HEK293 (cell line): ENCODE measurements at regions not wholly inside any gene's neighbourhood (a gene's known extent, or its start where the extent isn't known, plus 50 kb on each side); places are given as distances from the start of the nearest gene placed in this dataset.

Experiments
- CTCF ChIA-PET: fragments of 350-600 bp; formaldehyde crosslinking; extraction: SDS; loops from one replicate; lab custom pipeline; 2021; ENCODE audit warnings: antibody characterized with exemption; lab: Yijun Ruan, JAX
- POLR2A ChIA-PET: fragments of 300-600 bp; formaldehyde crosslinking; extraction: SDS; loops from one replicate; lab custom pipeline; 2020; ENCODE audit warnings: antibody characterized with exemption, inconsistent platforms; lab: Yijun Ruan, JAX
- H3K27ac ChIP-seq: fragments of 200-500 bp; sonication (Bioruptor generic); 2 replicates; pipeline ENCODE4 v1.5.1; 2014; ENCODE audit warnings: low read depth, low read length, control low read depth, inconsistent platforms; ENCODE audit errors: extremely low read depth
- H3K36me3 ChIP-seq, 2 experiments: fragments of 200-500 bp in 1 of 2; sonication (Bioruptor generic) in 1 of 2; 1 replicate in 1 of 2; 2 replicates in 1 of 2; pipeline ENCODE4 v1.5.1; 2014 to 2017; ENCODE audit warnings: inconsistent platforms in 2 of 2, low read length in 2 of 2; ENCODE audit not compliant: control insufficient read depth in 2 of 2, insufficient read depth in 1 of 2
- H3K4me1 ChIP-seq: fragments of 200-500 bp; sonication (Bioruptor generic); 2 replicates; pipeline ENCODE4 v1.5.1; 2014; ENCODE audit warnings: mild to moderate bottlenecking, low read length, inconsistent platforms; ENCODE audit not compliant: control insufficient read depth, insufficient read depth
- H3K4me3 ChIP-seq: 2 replicates; pipeline ENCODE4 v1.5.1; 2011; ENCODE audit warnings: low read depth, mild to moderate bottlenecking, control low read depth, low read length, moderate library complexity
- H3K9me3 ChIP-seq: fragments of 200-500 bp; sonication (Bioruptor generic); 2 replicates; pipeline ENCODE4 v1.5.1; 2014; ENCODE audit warnings: low read depth, low read length, inconsistent platforms; ENCODE audit not compliant: control insufficient read depth, insufficient read depth
- FEZF1 ChIP-seq: fragments of 450-650 bp; formaldehyde crosslinking; IDR thresholded peaks from 2 replicates; pipeline ENCODE4 v1.5.1; 2016; ENCODE audit warnings: missing biosample characterization, missing genetic modification characterization
- GFI1B ChIP-seq: fragments of 450-650 bp; formaldehyde crosslinking; IDR thresholded peaks from 2 replicates; pipeline ENCODE4 v1.5.1; 2016; ENCODE audit warnings: missing biosample characterization, missing genetic modification characterization
- GLIS1 ChIP-seq: fragments of 450-650 bp; formaldehyde crosslinking; IDR thresholded peaks from 2 replicates; pipeline ENCODE4 v1.5.1; 2016; ENCODE audit warnings: missing biosample characterization, missing genetic modification characterization
- GLIS2 ChIP-seq: fragments of 450-650 bp; formaldehyde crosslinking; IDR thresholded peaks from 2 replicates; pipeline ENCODE4 v1.5.1; 2016; ENCODE audit warnings: missing biosample characterization, missing genetic modification characterization
- OVOL3 ChIP-seq: fragments of 450-650 bp; formaldehyde crosslinking; IDR thresholded peaks from 2 replicates; pipeline ENCODE4 v1.5.1; 2016; ENCODE audit warnings: missing biosample characterization, missing genetic modification characterization
- SCRT2 ChIP-seq: fragments of 450-650 bp; formaldehyde crosslinking; IDR thresholded peaks from 2 replicates; pipeline ENCODE4 v1.5.1; 2016; ENCODE audit warnings: missing biosample characterization, missing genetic modification characterization
- ZBTB1 ChIP-seq: fragments of 450-650 bp; formaldehyde crosslinking; IDR thresholded peaks from 2 replicates; pipeline ENCODE4 v1.5.1; 2016; ENCODE audit warnings: missing biosample characterization, missing genetic modification characterization
- ZBTB17 ChIP-seq: fragments of 450-650 bp; formaldehyde crosslinking; IDR thresholded peaks from 2 replicates; pipeline ENCODE4 v1.5.1; 2016; ENCODE audit warnings: missing biosample characterization, missing genetic modification characterization
- ZBTB48 ChIP-seq: fragments of 450-650 bp; formaldehyde crosslinking; IDR thresholded peaks from 2 replicates; pipeline ENCODE4 v1.5.1; 2016; ENCODE audit warnings: missing biosample characterization, missing genetic modification characterization
- ZFP3 ChIP-seq: fragments of 450-650 bp; formaldehyde crosslinking; IDR thresholded peaks from 2 replicates; pipeline ENCODE4 v1.5.1; 2016; ENCODE audit warnings: low read depth, missing biosample characterization, missing genetic modification characterization
- ZNF146 ChIP-seq: fragments of 450-650 bp; formaldehyde crosslinking; IDR thresholded peaks from 2 replicates; pipeline ENCODE4 v1.5.1; 2016; ENCODE audit warnings: missing biosample characterization, missing genetic modification characterization
- ZNF211 ChIP-seq: fragments of 450-650 bp; formaldehyde crosslinking; IDR thresholded peaks from 2 replicates; pipeline ENCODE4 v1.5.1; 2016; ENCODE audit warnings: low read depth, missing biosample characterization, missing genetic modification characterization
- ZNF341 ChIP-seq: fragments of 450-650 bp; formaldehyde crosslinking; IDR thresholded peaks from 2 replicates; pipeline ENCODE4; 2016; ENCODE audit warnings: low read depth, missing biosample characterization, missing genetic modification characterization
- ZNF48 ChIP-seq: fragments of 450-650 bp; formaldehyde crosslinking; IDR thresholded peaks from 2 replicates; pipeline ENCODE4 v1.5.1; 2016; ENCODE audit warnings: missing biosample characterization, missing genetic modification characterization
- ZNF510 ChIP-seq: fragments of 450-650 bp; formaldehyde crosslinking; IDR thresholded peaks from 2 replicates; pipeline ENCODE4 v1.5.1; 2018; ENCODE audit warnings: mild to moderate bottlenecking, missing genetic modification characterization, missing biosample characterization; ENCODE audit not compliant: insufficient replicate concordance
- ZNF521 ChIP-seq: fragments of 450-650 bp; formaldehyde crosslinking; IDR thresholded peaks from 2 replicates; pipeline ENCODE4 v1.5.1; 2017; ENCODE audit warnings: missing biosample characterization, mild to moderate bottlenecking, missing genetic modification characterization
- ZNF529 ChIP-seq: fragments of 450-650 bp; formaldehyde crosslinking; IDR thresholded peaks from 2 replicates; pipeline ENCODE4 v1.5.1; 2017; ENCODE audit warnings: missing genetic modification characterization, missing biosample characterization; ENCODE audit not compliant: insufficient replicate concordance
- ZNF548 ChIP-seq: fragments of 450-650 bp; formaldehyde crosslinking; IDR thresholded peaks from 2 replicates; pipeline ENCODE4 v1.5.1; 2016; ENCODE audit warnings: missing biosample characterization, missing genetic modification characterization
- ZNF585B ChIP-seq: fragments of 450-650 bp; formaldehyde crosslinking; IDR thresholded peaks from 2 replicates; pipeline ENCODE4 v1.5.1; 2016; ENCODE audit warnings: missing biosample characterization, missing genetic modification characterization
- ZNF621 ChIP-seq: fragments of 450-650 bp; formaldehyde crosslinking; IDR thresholded peaks from 2 replicates; pipeline ENCODE4 v1.5.1; 2017; ENCODE audit warnings: missing biosample characterization, missing genetic modification characterization
- TF ChIP-seq, protein P1 (sequence below): fragments of 450-650 bp; formaldehyde crosslinking; IDR thresholded peaks from 2 replicates; pipeline ENCODE4 v1.5.1; 2017; ENCODE audit warnings: missing biosample characterization, missing genetic modification characterization
- TF ChIP-seq, protein P2 (sequence below): fragments of 450-650 bp; formaldehyde crosslinking; IDR thresholded peaks from 2 replicates; pipeline ENCODE4 v1.5.1; 2017; ENCODE audit warnings: missing biosample characterization, missing genetic modification characterization
- TF ChIP-seq, protein P3 (sequence below): fragments of 450-650 bp; formaldehyde crosslinking; IDR thresholded peaks from 2 replicates; pipeline ENCODE4 v1.5.1; 2016; ENCODE audit warnings: missing biosample characterization, missing genetic modification characterization

DNA sequence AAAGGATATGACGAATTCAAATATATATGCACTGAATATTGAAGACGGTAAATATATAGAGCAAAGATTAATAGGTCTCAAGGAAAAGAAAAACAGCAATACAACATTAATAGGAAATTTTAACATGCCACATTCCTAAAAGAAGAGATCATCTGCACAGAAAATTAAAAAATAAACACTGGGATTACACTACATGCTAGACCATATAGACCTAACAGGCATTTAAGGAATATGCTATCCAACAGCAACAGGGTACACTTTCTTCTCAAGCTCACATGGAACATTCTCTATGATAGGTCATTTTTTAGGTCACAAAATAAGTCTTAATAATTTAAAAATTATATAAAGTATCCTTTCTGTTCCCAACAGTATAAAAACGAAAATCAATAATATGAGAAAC, 1038.3 kb downstream of the KCNT2 start (continued):
- TF ChIP-seq SCRT2 (no peak), GLIS1 (tag by site-specific recombination) (no peak)

DNA sequence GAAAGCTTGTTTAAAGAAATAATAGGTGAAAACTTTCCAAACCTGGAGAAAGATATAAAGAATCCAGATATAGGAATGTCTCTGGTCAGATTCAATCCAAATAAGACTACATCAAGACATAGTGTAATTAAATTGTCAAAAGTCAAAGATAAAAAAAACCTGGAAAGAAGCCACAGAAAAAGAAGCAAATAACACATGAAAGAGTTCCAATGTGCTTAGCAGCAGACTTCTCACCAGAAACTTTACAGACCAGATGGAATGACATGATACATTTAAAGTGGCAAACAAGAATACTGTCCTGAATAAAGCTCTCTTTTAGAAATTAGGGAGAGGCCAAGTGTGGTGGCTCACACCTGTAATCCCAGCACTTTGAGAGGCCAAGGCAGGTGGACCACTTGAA, 1039.9 kb downstream of the KCNT2 start:
- Histone ChIP-seq H3K9me3 (no peaks in the 10 kb centered on the region), H3K36me3 (no peaks in the 10 kb centered on the region), H3K4me1 (no peaks in the 10 kb centered on the region), H3K4me3 (no peak overlapping the region), H3K27ac (no peak overlapping the region)
- TF ChIP-seq ZNF521 (tag by site-specific recombination) (no peak), FEZF1 (no peak), ZNF510 (tag by site-specific recombination) (no peak), ZNF585B (tag by site-specific recombination) (no peak), GFI1B (tag by site-specific recombination) (no peak), GLIS2 (tag by site-specific recombination) (no peak), ZNF48 (no peak), ZNF211 (tag by site-specific recombination) (no peak), OVOL3 (tag by site-specific recombination) (no peak), ZFP3 (tag by site-specific recombination) (no peak), ZNF341 (tag by site-specific recombination) (no peak)
- TF ChIP-seq, protein P1, sequence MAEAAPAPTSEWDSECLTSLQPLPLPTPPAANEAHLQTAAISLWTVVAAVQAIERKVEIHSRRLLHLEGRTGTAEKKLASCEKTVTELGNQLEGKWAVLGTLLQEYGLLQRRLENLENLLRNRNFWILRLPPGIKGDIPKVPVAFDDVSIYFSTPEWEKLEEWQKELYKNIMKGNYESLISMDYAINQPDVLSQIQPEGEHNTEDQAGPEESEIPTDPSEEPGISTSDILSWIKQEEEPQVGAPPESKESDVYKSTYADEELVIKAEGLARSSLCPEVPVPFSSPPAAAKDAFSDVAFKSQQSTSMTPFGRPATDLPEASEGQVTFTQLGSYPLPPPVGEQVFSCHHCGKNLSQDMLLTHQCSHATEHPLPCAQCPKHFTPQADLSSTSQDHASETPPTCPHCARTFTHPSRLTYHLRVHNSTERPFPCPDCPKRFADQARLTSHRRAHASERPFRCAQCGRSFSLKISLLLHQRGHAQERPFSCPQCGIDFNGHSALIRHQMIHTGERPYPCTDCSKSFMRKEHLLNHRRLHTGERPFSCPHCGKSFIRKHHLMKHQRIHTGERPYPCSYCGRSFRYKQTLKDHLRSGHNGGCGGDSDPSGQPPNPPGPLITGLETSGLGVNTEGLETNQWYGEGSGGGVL (tag by site-specific recombination): no peak
- POLR2A ChIA-PET: no interaction called here
- CTCF ChIA-PET: no interaction called here

DNA sequence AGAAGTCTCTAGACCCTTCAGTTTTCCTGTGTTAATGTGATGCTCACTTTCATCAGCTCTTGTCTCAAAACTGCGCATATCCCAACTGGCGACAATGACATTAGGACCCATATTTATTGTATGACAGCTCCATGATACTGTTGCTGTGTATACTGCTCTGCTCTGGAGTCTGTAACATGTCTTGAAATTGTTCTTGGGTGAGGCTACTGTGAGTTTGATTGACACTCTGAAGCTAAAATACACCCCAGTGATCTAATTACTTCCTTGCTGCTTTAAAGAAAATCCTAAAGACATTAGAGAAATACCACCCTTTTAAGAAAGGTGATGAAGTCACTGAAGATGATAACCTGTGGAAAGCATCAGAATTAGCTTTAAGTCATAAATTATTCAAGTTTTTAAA, 1046.2 kb downstream of the KCNT2 start:
- ChIA-PET POLR2A (no interaction called here), CTCF (interaction anchor here (0.5 kb wide), 1 partner anchor 196 kb away, joined by 3 read pairs; no protein-coding TSS in a partner anchor)

More for the DNA sequence above, 1046.2 kb downstream of the KCNT2 start:
- Histone ChIP-seq H3K4me3 (no peak overlapping the region), H3K27ac (no peak overlapping the region), H3K9me3 (no peaks in the 10 kb centered on the region), H3K4me1 (no peaks in the 10 kb centered on the region)
- TF ChIP-seq ZNF146 (tag by site-specific recombination) (no peak), ZBTB1 (tag by site-specific recombination) (no peak), ZNF529 (no peak), GLIS1 (tag by site-specific recombination) (no peak), ZBTB17 (tag by site-specific recombination) (no peak), ZBTB48 (tag by site-specific recombination) (no peak), ZNF621 (tag by site-specific recombination) (no peak), ZNF548 (tag by site-specific recombination) (no peak)
- TF ChIP-seq, protein P2, sequence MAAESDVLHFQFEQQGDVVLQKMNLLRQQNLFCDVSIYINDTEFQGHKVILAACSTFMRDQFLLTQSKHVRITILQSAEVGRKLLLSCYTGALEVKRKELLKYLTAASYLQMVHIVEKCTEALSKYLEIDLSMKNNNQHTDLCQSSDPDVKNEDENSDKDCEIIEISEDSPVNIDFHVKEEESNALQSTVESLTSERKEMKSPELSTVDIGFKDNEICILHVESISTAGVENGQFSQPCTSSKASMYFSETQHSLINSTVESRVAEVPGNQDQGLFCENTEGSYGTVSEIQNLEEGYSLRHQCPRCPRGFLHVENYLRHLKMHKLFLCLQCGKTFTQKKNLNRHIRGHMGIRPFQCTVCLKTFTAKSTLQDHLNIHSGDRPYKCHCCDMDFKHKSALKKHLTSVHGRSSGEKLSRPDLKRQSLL (tag by site-specific recombination): no peak
- TF ChIP-seq, protein P3, sequence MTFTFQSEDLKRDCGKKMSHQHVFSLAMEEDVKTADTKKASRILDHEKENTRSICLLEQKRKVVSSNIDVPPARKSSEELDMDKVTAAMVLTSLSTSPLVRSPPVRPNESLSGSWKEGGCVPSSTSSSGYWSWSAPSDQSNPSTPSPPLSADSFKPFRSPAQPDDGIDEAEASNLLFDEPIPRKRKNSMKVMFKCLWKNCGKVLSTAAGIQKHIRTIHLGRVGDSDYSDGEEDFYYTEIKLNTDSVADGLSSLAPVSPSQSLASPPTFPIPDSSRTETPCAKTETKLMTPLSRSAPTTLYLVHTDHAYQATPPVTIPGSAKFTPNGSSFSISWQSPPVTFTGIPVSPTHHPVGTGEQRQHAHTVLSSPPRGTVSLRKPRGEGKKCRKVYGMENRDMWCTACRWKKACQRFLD (tag by site-specific recombination): no peak
- TF ChIP-seq, all 188 proteins: peak for 0
- H3K36me3 ChIP-seq: no peaks in the 10 kb centered on the region
